Ovary (tissue), 7 donors: ENCODE measurements at regions not wholly inside any gene's neighbourhood (a gene's known extent, or its start where the extent isn't known, plus 50 kb on each side); places are given as distances from the start of the nearest gene placed in this dataset.

Experiments used
- DNase-seq, 5 donors: peaks; one replicate each; pipeline ENCODE4 v3.0.0-alpha.2; 2019 to 2020
- H3K27ac ChIP-seq, 2 donors: fragments of 200-600 bp; one replicate each; pipeline versions ENCODE4 v1.5.1 to v1.8.0; 2019 to 2022
- H3K27me3 ChIP-seq: fragments of 200-600 bp; one replicate; pipeline ENCODE4 v1.8.0; 2022
- H3K36me3 ChIP-seq: fragments of 200-600 bp; sonication (generic); one replicate; pipeline ENCODE4 v1.5.1; 2019
- H3K4me1 ChIP-seq: one replicate; pipeline ENCODE4 v1.8.1; 2013; ENCODE audit warnings: mild to moderate bottlenecking, moderate library complexity; ENCODE audit not compliant: insufficient read depth
- H3K4me3 ChIP-seq: fragments of 200-600 bp; sonication (generic); one replicate; pipeline ENCODE4 v1.5.1; 2017
- H3K9me3 ChIP-seq, 2 donors: fragments of 200-600 bp in 1 of 2; sonication (generic) in 1 of 2; one replicate each; pipeline versions ENCODE4 v1.5.1 to v1.8.1; 2013 to 2019; ENCODE audit warnings: mild to moderate bottlenecking in 1 of 2, moderate library complexity in 1 of 2
- CTCF ChIP-seq, 3 donors: fragments of 450-650 bp in 2 of 3; fragments of 200-600 bp in 1 of 3; IDR thresholded peaks; one replicate each; pipeline versions ENCODE4 v1.5.1 to v1.8.0; 2016 to 2022; ENCODE audit warnings: antibody characterized with exemption in 3 of 3, mild to moderate bottlenecking in 1 of 3
- EP300 ChIP-seq: sonication (generic); formaldehyde crosslinking; IDR thresholded peaks from one replicate; pipeline ENCODE4 v1.6.1; 2017; ENCODE audit warnings: antibody characterized with exemption
- POLR2A ChIP-seq: fragments of 450-650 bp; IDR thresholded peaks from one replicate; pipeline ENCODE4 v1.6.1; 2017; ENCODE audit warnings: antibody characterized with exemption, mild to moderate bottlenecking, moderate library complexity
- WGBS, 3 donors: extraction: QIAGEN DNeasy Blood & Tissue Kit in 1 of 3; methylation state at CpG; one replicate each; pipeline versions ENCODE4 v1.1.5 to v1.1.7; 2013 to 2017; 5-methylcytosine and 5-hydroxymethylcytosine counted together
- intact Hi-C, 4 donors: fragments of 100-400 bp; cut with DNase I; formaldehyde crosslinking; loops; one replicate each; pipeline versions ENCODE4 v1.11.0 to v1.15.1; 2022 to 2023
- donor health status: DM: no; HTN: no; CAD: no; lungs with moderate emphysema.
- donor health status: DM: no; HTN: no; CAD: no.
- donor health status: Bipolar disorder and iron deficiency.
- donor health status: DM: no; HTN: no; CAD: no.
- donor health status: DM: yes; HTN: yes; CAD: no.

- WGBS, 3 donors, result 78 to 87% (median 83%) methylated on average over 7 of the region's 7 CpGs
- Histone ChIP-seq H3K27me3 (no peaks in the 10 kb centered on the region), H3K4me3 (no peak overlapping the region), H3K27ac (no peak overlapping the region), H3K9me3 (no peaks in the 10 kb centered on the region), H3K36me3 (no peaks in the 10 kb centered on the region), H3K4me1 (no peaks in the 10 kb centered on the region)
- TF ChIP-seq CTCF (IDR thresholded peaks at IDR 0.05) (no peak), POLR2A (no peak), EP300 (no peak)
- intact Hi-C loops, result no loop called here
- DNase-seq, result no peak
These were observed 900.9 kb downstream of the FLRT2 start for GRCh38 chr14:86430853-86431252.

DNA sequence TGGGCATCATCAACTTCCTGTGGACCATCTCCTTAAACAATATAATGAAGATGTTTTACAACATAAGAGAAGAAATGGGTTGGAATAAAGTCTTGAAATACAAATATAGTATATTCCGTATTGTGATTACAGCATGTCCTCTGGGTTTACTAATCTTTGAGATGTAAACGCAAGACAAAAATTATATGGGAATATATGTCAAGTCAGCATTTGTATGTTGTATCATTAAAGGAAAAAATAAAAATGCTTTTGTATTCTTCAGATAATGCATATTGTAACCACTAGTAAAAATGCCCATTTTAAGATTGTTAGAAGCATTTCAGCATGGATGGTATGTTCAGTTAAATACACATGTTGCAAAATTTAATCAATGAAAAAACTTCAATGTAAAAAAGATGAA, 893.3 kb downstream of the FLRT2 start:
- H3K36me3 ChIP-seq, result no peaks in the 10 kb centered on the region
- H3K4me3 ChIP-seq, result no peak overlapping the region
- H3K9me3 ChIP-seq, result no peaks in the 10 kb centered on the region
- no peak for DNase-seq
- 47 to 70% (median 48%) methylated on average over 2 of the region's 2 CpGs for WGBS, 3 donors
- intact Hi-C loops, result no loop called here
- TF ChIP-seq POLR2A, result no peak
- no peak for TF ChIP-seq EP300
- no peak for TF ChIP-seq CTCF (IDR thresholded peaks at IDR 0.05)
- H3K27me3 ChIP-seq, result no peaks in the 10 kb centered on the region
- H3K27ac ChIP-seq, result no peak overlapping the region
- H3K4me1 ChIP-seq, result no peaks in the 10 kb centered on the region

DNA sequence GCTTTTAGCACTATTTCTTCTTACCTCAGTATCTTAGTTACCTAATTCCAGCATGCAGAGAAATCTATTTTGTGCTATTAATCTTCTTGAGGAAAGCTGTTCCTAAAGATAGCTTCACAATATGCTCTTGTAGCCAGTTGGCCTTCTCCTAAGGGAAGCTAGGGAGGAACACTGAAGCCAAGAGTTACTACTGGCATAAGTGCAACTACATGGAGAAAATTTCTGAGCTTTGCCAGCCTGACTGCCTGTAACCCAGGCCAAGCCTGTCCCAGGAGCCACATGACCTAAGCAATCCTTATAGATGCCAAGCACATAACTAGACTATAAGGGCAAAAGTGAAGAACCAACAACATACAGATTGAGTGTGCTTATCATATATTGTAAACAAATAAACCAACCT, 890.2 kb downstream of the FLRT2 start:
- Histone ChIP-seq H3K36me3 (no peaks in the 10 kb centered on the region), H3K4me3 (no peak overlapping the region), H3K4me1 (no peaks in the 10 kb centered on the region), H3K27ac (no peak overlapping the region), H3K9me3 (no peaks in the 10 kb centered on the region), H3K27me3 (no peaks in the 10 kb centered on the region)
- no peak for TF ChIP-seq EP300
- no peak for TF ChIP-seq CTCF (IDR thresholded peaks at IDR 0.05)
- no peak for TF ChIP-seq POLR2A
- intact Hi-C loops, result no loop called here
- DNase-seq, result no peak

DNA sequence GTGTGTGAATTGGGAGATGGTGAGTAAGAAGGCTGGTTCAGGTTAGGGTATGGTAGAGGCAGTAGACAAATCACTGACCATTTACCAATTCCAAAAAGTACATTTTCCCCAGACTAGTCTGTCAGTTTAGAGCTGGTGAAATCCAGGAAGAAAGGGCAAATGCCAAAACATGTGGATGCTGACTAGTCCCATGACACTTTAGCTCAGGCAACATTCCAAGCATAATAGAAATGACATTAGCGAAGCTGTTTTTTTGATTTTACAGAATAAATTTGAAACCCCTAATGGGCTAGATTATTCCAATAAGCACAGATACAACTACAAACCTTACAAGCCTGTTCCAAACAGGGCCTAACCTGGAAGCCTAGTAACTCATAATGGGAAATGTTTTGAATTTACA, 884.2 kb downstream of the FLRT2 start:
- no peak overlapping the region for H3K27ac ChIP-seq
- H3K36me3 ChIP-seq, result no peaks in the 10 kb centered on the region
- 80 to 91% (median 90%) methylated on average over 1 of the region's 1 CpG for WGBS, 3 donors
- no peaks in the 10 kb centered on the region for H3K4me1 ChIP-seq
- H3K4me3 ChIP-seq, result no peak overlapping the region
- intact Hi-C loops, result no loop called here
- H3K9me3 ChIP-seq, result no peaks in the 10 kb centered on the region
- TF ChIP-seq CTCF (IDR thresholded peaks at IDR 0.05), result no peak
- TF ChIP-seq EP300, result no peak
- TF ChIP-seq POLR2A, result no peak
- DNase-seq, result no peak
- no peaks in the 10 kb centered on the region for H3K27me3 ChIP-seq
